CD4-positive, alpha-beta T cell (primary cell): ENCODE measurements at regions not wholly inside any gene's neighbourhood (a gene's known extent, or its start where the extent isn't known, plus 50 kb on each side); places are given as distances from the start of the nearest gene placed in this dataset.

ENCODE experiments used
- ATAC-seq: fragments of 200-7000 bp; cut with Tn5 transposase; one replicate; pipeline ENCODE4 v1.10.0; 2022; ENCODE audit warnings: mild to moderate bottlenecking; ENCODE audit not compliant: poor library complexity
- CTCF ChIA-PET: fragments of 350-600 bp; sonication (Branson Sonifier 250); formaldehyde crosslinking; loops from one replicate; lab custom pipeline; 2021; ENCODE audit warnings: antibody characterized with exemption, inconsistent platforms; lab: Charles Lee
- POLR2A ChIA-PET: fragments of 350-600 bp; sonication (Branson Sonifier 250); formaldehyde crosslinking; loops from one replicate; lab custom pipeline; 2021; ENCODE audit warnings: antibody characterized with exemption, inconsistent platforms; lab: Charles Lee
- DNase-seq, 14 experiments: peaks; one replicate each; pipeline ENCODE4 v3.0.0-alpha.2; 2013 to 2020; ENCODE audit warnings: mixed read lengths in 2 of 14
- H3K27ac ChIP-seq, 2 donors: one replicate each; pipeline versions ENCODE4 v1.5.1 to v1.7.0; 2013; ENCODE audit warnings: low read length in 2 of 2, low read depth in 1 of 2, mild to moderate bottlenecking in 1 of 2
- H3K27me3 ChIP-seq, 2 experiments: 1 replicate in 1 of 2; 2 replicates in 1 of 2; pipeline versions ENCODE4 v1.6.1 to v1.7.0; 2013; ENCODE audit warnings: low read length in 2 of 2, control low read depth in 1 of 2, mild to moderate bottlenecking in 1 of 2, moderate library complexity in 1 of 2; ENCODE audit not compliant: insufficient read depth in 2 of 2, control insufficient read depth in 1 of 2
- H3K36me3 ChIP-seq: one replicate; pipeline ENCODE4 v1.6.1; 2013; ENCODE audit warnings: low read length, control low read depth; ENCODE audit not compliant: insufficient read depth
- H3K4me1 ChIP-seq: one replicate; pipeline ENCODE4 v1.6.1; 2013; ENCODE audit warnings: low read length, control low read depth; ENCODE audit not compliant: insufficient read depth
- H3K4me3 ChIP-seq: one replicate; pipeline ENCODE4 v1.5.1; 2013; ENCODE audit warnings: mild to moderate bottlenecking, low read length, moderate library complexity
- H3K9me3 ChIP-seq, 2 experiments: 1 replicate in 1 of 2; 2 replicates in 1 of 2; pipeline versions ENCODE4 v1.6.1 to v1.7.0; 2013; ENCODE audit warnings: low read length in 2 of 2, mild to moderate bottlenecking in 2 of 2, control low read depth in 1 of 2, moderate library complexity in 1 of 2; ENCODE audit not compliant: control insufficient read depth in 1 of 2, insufficient read depth in 1 of 2
- H3K27ac Mint-ChIP-seq: one replicate; pipeline ENCODE4 v1.8.0; 2020; ENCODE audit warnings: mixed read lengths
- H3K27me3 Mint-ChIP-seq: one replicate; pipeline ENCODE4 v1.8.0; 2021; ENCODE audit warnings: mixed read lengths
- H3K36me3 Mint-ChIP-seq: one replicate; pipeline ENCODE4 v1.8.0; 2021; ENCODE audit warnings: low read depth, mixed read lengths
- H3K4me1 Mint-ChIP-seq: one replicate; pipeline ENCODE4 v1.8.0; 2021; ENCODE audit warnings: low read depth, mixed read lengths
- H3K4me3 Mint-ChIP-seq: one replicate; pipeline ENCODE4 v1.8.0; 2020; ENCODE audit warnings: mild to moderate bottlenecking, mixed read lengths
- H3K9me3 Mint-ChIP-seq: one replicate; pipeline ENCODE4 v1.8.0; 2020; ENCODE audit warnings: mixed read lengths
- CTCF ChIP-seq: fragments of 200-600 bp; IDR thresholded peaks from one replicate; pipeline ENCODE4 v1.8.0; 2022; ENCODE audit warnings: antibody characterized with exemption, mild to moderate bottlenecking
- intact Hi-C, 2 experiments: fragments of 100-400 bp; cut with DNase I in 1 of 2; cut with micrococcal nuclease in 1 of 2; formaldehyde crosslinking; loops; one replicate each; pipeline versions ENCODE4 v1.15.1 to v1.9.0; 2023 to 2025; cut with DNase I, micrococcal nuclease

DNA sequence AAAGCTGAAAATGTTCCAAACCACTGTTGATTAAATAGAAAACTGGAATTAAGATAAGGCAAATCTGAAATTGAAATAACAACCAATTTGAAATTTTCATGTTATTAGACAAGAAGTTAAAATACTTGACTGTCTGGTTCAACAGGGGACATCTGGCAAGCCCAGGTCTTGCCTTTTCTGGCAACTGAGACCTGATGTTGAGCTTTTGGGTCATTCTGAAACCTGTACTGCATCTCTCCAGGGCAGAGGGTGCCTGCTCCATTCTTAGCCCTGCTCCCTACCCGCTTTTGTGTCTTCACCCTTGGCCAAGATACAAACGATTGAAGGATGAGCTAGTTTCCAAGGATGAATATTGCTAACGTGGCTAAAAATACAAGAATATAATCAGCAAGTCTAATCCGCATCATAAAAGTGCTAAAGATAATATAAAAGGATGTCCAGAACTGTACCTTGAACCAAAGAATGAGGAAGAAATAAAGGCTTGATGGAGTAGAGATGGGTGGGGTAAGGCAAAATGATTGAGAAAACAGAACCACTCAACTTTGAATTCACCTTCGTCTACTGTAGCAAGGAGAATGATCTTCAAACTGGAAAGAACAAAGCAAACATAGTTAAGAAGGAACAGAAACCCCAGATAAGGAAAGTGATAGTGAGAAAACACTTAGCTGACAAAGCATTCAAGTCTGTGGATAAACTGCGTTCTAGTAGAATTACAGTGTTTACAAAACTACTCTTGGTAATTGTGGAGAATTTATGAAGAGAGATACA, 109.8 kb upstream of the MAN1A1 start:
- H3K4me1 Mint-ChIP-seq: no peaks in the 10 kb centered on the region
- no peak for DNase-seq
- no peaks in the 10 kb centered on the region for H3K36me3 ChIP-seq
- ATAC-seq: no peak
- peaks cover 6% of the 10 kb centered on the region for H3K9me3 Mint-ChIP-seq
- no peak for TF ChIP-seq CTCF
- no peak overlapping the region for H3K27ac Mint-ChIP-seq
- POLR2A ChIA-PET: no interaction called here
- H3K27ac ChIP-seq: no peak overlapping the region
- no peaks in the 10 kb centered on the region for H3K36me3 Mint-ChIP-seq
- no peaks in the 10 kb centered on the region for H3K27me3 ChIP-seq
- intact Hi-C loops: no loop called here
- H3K4me3 ChIP-seq: no peak overlapping the region
- H3K4me3 Mint-ChIP-seq: no peak overlapping the region
- H3K4me1 ChIP-seq: peaks cover 3% of the 10 kb centered on the region
- H3K9me3 ChIP-seq: no peaks in the 10 kb centered on the region
- CTCF ChIA-PET: no interaction called here
- no peaks in the 10 kb centered on the region for H3K27me3 Mint-ChIP-seq

- H3K27me3 Mint-ChIP-seq: no peaks in the 10 kb centered on the region
- no peak overlapping the region for H3K4me3 Mint-ChIP-seq
- Histone ChIP-seq H3K27me3 (no peaks in the 10 kb centered on the region), H3K27ac (no peak overlapping the region), H3K4me3 (no peak overlapping the region), H3K4me1 (no peaks in the 10 kb centered on the region), H3K36me3 (no peaks in the 10 kb centered on the region), H3K9me3 (peaks cover 0 to 3% of the 10 kb centered on the region in 2 experiments)
- H3K27ac Mint-ChIP-seq: no peak overlapping the region
- ATAC-seq (no peak), DNase-seq (no peak)
- intact Hi-C loops: no loop called here
- peaks cover 2% of the 10 kb centered on the region for H3K9me3 Mint-ChIP-seq
- ChIA-PET CTCF (no interaction called here), POLR2A (no interaction called here)
- H3K4me1 Mint-ChIP-seq: no peaks in the 10 kb centered on the region
- no peaks in the 10 kb centered on the region for H3K36me3 Mint-ChIP-seq
- no peak for TF ChIP-seq CTCF
Observed at GRCh38 chr6:119454714-119455113, 105.2 kb upstream of the MAN1A1 start.

DNA sequence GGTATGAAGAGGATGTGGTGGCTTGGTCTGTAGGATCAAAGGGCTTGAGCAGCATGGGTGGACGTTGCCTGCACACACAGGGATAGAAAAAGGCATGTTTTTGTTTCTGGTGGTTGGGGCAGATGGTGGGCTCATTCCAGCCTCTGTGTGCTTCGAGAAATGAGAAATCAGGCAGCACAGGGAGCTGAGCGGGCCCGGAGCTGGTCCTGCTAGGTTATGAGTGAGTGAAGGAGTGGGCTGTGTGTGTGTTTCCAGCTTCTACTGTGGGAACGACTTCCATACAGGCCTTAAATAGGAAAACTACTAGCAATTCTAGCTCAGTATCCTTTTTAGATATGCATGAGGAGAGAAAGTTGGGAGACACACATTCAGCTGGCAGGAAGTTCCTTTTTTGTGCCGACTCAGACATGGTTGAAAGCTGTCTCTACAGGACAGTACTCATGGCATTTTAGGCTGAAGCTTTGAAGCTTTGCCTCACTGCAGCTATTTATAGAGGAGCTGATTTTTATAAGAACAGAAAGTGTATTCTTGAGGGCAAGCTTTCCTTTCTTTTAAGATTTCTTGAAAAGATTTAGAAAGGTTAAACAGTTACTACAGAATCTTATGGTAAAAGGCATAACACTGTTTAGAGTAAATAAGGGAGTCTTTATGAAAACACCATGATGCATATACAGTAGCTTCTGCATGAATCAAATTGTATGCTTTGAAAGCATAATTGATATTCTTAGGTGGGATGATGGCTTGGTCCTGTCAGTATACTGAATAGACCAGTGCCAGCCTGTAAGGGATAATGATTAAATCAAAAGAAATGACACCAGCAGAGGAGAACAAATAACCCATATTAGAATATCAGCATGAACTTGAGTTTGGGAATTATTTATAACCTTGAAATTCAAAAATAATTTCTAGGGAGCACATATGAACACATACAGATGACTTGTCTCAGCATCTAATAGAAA, 104.0 kb upstream of the MAN1A1 start:
- no peaks in the 10 kb centered on the region for H3K27me3 Mint-ChIP-seq
- H3K4me3 ChIP-seq: no peak overlapping the region

More for the DNA sequence above, 104.0 kb upstream of the MAN1A1 start:
- CTCF ChIA-PET: no interaction called here
- no peak for TF ChIP-seq CTCF
- POLR2A ChIA-PET: no interaction called here
- H3K36me3 ChIP-seq: no peaks in the 10 kb centered on the region
- Mint-ChIP-seq H3K4me1 (no peaks in the 10 kb centered on the region), H3K36me3 (no peaks in the 10 kb centered on the region), H3K4me3 (no peak overlapping the region), H3K9me3 (peaks cover under 1% of the 10 kb centered on the region), H3K27ac (no peak overlapping the region)
- no peak for ATAC-seq
- intact Hi-C loops: no loop called here
- no peaks in the 10 kb centered on the region for H3K27me3 ChIP-seq
- H3K9me3 ChIP-seq: peaks cover 0 to 3% of the 10 kb centered on the region in 2 experiments
- H3K27ac ChIP-seq: no peak overlapping the region
- H3K4me1 ChIP-seq: no peaks in the 10 kb centered on the region
- no peak for DNase-seq
